SH-SY5Y (cell line): ENCODE measurements at regions not wholly inside any gene's neighbourhood (a gene's known extent, or its start where the extent isn't known, plus 50 kb on each side); places are given as distances from the start of the nearest gene placed in this dataset.

Experiments used
- GATA2 ChIP-seq: IDR thresholded peaks from 2 replicates; pipeline ENCODE4 v1.6.1; 2011; ENCODE audit warnings: mild to moderate bottlenecking, low read depth, low read length
- GATA3 ChIP-seq: IDR thresholded peaks from 2 replicates; pipeline ENCODE4 v1.6.1; 2011; ENCODE audit warnings: low read depth, mild to moderate bottlenecking, low read length, moderate library complexity

- TF ChIP-seq GATA2: no peak
- no peak for TF ChIP-seq GATA3
These were observed 297.3 kb upstream of the PRKCQ start for GRCh38 chr10:6877336-6877721.

- TF ChIP-seq GATA3 (no peak), GATA2 (no peak)
These were observed 295.3 kb upstream of the PRKCQ start for GRCh38 chr10:6875269-6875865.

GRCh38 chr10:6871128-6871527, 291.1 kb upstream of the PRKCQ start:
- no peak for TF ChIP-seq GATA3
- TF ChIP-seq GATA2: no peak

- no peak for TF ChIP-seq GATA3
- TF ChIP-seq GATA2: no peak
These were observed 288.1 kb upstream of the PRKCQ start for GRCh38 chr10:6868036-6868725.

- TF ChIP-seq GATA2: no peak
- no peak for TF ChIP-seq GATA3
These were observed 286.7 kb upstream of the PRKCQ start for GRCh38 chr10:6866757-6867156.

- TF ChIP-seq GATA3: no peak
- TF ChIP-seq GATA2: no peak
These were observed 284.1 kb upstream of the PRKCQ start for GRCh38 chr10:6864142-6864541.

GRCh38 chr10:6863381-6863780, 283.3 kb upstream of the PRKCQ start:
- TF ChIP-seq GATA3 (no peak), GATA2 (no peak)

GRCh38 chr10:6850452-6850851, 270.4 kb upstream of the PRKCQ start:
- no peak for TF ChIP-seq GATA3
- no peak for TF ChIP-seq GATA2

GRCh38 chr10:6847561-6847960, 267.5 kb upstream of the PRKCQ start:
- TF ChIP-seq GATA3 (no peak), GATA2 (no peak)

- TF ChIP-seq GATA2 (no peak), GATA3 (no peak)
These were observed 264.0 kb upstream of the PRKCQ start for GRCh38 chr10:6843894-6844650.

GRCh38 chr10:6843481-6843881, 263.4 kb upstream of the PRKCQ start:
- TF ChIP-seq GATA2 (no peak), GATA3 (no peak)

- TF ChIP-seq GATA2 (no peak), GATA3 (no peak)
These were observed 262.6 kb upstream of the PRKCQ start for GRCh38 chr10:6842722-6843121.

- TF ChIP-seq GATA2 (no peak), GATA3 (no peak)
These were observed 261.7 kb upstream of the PRKCQ start for GRCh38 chr10:6841761-6842160.

- TF ChIP-seq GATA3: no peak
These were observed 260.7 kb upstream of the PRKCQ start for GRCh38 chr10:6840766-6841165.

- TF ChIP-seq GATA2: no peak
- no peak for TF ChIP-seq GATA3
These were observed 260.2 kb upstream of the PRKCQ start for GRCh38 chr10:6840201-6840691.
